Right lobe of liver (tissue), 4 donors: ENCODE measurements at regions not wholly inside any gene's neighbourhood (a gene's known extent, or its start where the extent isn't known, plus 50 kb on each side); places are given as distances from the start of the nearest gene placed in this dataset.

Source experiments
- POLR2A ChIP-seq: fragments of 450-650 bp; IDR thresholded peaks from one replicate; pipeline ENCODE4 v1.6.1; 2017; ENCODE audit warnings: antibody characterized with exemption, mild to moderate bottlenecking
- TF ChIP-seq, protein P1 (sequence below), 4 donors: fragments of 200-600 bp in 3 of 4; fragments of 450-650 bp in 1 of 4; IDR thresholded peaks; one replicate each; pipeline versions ENCODE4 v1.5.1 to v1.8.0; 2016 to 2022; ENCODE audit warnings: antibody characterized with exemption in 4 of 4, mild to moderate bottlenecking in 2 of 4
- donor health status: DM: no; HTN: no; CAD: no.
- donor health status: DM: no; HTN: no; CAD: no.
- donor health status: DM: no; HTN: yes; CAD: no.

DNA sequence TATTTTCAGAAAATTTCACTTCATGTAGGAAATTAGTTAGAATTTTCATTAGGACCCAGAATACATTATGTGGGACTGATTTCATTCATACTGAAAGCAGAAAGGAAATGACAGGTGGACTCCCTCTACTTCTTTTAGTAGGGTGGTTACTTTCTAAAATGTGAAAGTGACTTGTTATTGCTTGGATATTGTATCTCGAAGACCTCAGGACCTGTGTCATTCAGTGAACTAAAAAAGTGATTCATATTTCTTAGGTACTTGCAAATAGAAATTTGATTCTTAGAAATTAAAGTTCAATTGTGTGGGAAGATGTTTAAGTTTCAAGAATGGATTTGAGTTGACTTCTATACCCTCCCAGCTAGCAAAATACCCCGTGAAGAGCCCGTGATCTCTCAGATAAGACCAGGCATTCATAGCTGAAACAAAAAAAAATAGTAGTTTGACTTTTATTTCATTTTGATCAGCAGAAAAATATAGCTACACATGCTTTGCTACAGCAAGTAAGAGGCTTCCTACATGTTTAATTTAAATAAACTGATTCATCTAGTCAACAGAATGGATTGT, 1037.1 kb downstream of the GATA3 start:
- TF ChIP-seq, protein P1, sequence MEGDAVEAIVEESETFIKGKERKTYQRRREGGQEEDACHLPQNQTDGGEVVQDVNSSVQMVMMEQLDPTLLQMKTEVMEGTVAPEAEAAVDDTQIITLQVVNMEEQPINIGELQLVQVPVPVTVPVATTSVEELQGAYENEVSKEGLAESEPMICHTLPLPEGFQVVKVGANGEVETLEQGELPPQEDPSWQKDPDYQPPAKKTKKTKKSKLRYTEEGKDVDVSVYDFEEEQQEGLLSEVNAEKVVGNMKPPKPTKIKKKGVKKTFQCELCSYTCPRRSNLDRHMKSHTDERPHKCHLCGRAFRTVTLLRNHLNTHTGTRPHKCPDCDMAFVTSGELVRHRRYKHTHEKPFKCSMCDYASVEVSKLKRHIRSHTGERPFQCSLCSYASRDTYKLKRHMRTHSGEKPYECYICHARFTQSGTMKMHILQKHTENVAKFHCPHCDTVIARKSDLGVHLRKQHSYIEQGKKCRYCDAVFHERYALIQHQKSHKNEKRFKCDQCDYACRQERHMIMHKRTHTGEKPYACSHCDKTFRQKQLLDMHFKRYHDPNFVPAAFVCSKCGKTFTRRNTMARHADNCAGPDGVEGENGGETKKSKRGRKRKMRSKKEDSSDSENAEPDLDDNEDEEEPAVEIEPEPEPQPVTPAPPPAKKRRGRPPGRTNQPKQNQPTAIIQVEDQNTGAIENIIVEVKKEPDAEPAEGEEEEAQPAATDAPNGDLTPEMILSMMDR (IDR thresholded peaks at IDR 0.05), result no peak
- TF ChIP-seq POLR2A, result no peak
